IgD-negative memory B cell (primary cell): ENCODE measurements at regions not wholly inside any gene's neighbourhood (a gene's known extent, or its start where the extent isn't known, plus 50 kb on each side); places are given as distances from the start of the nearest gene placed in this dataset.
"Not testable (repeated sequence)": the region's sequence is repeated elsewhere in the genome, so short reads cannot be mapped to it uniquely, and the experiment has no call there.

Experiments
- H3K27ac Mint-ChIP-seq, 3 donors: one replicate each; pipeline ENCODE4 v1.8.0; 2020 to 2022; ENCODE audit warnings: mild to moderate bottlenecking in 3 of 3, mixed read lengths in 3 of 3, moderate library complexity in 1 of 3
- H3K27me3 Mint-ChIP-seq: one replicate; pipeline ENCODE4 v1.8.0; 2021; ENCODE audit warnings: mixed read lengths
- H3K36me3 Mint-ChIP-seq: one replicate; pipeline ENCODE4 v1.8.0; 2020; ENCODE audit warnings: mild to moderate bottlenecking, mixed read lengths
- H3K4me1 Mint-ChIP-seq, 3 donors: one replicate each; pipeline ENCODE4 v1.8.0; 2020 to 2022; ENCODE audit warnings: mixed read lengths in 3 of 3, mild to moderate bottlenecking in 1 of 3
- H3K4me3 Mint-ChIP-seq, 4 donors: one replicate each; pipeline ENCODE4 v1.8.0; 2020 to 2022; ENCODE audit warnings: mild to moderate bottlenecking in 4 of 4, mixed read lengths in 4 of 4, moderate library complexity in 3 of 4
- H3K9me3 Mint-ChIP-seq, 3 donors: one replicate each; pipeline ENCODE4 v1.8.0; 2020 to 2021; ENCODE audit warnings: mixed read lengths in 3 of 3, mild to moderate bottlenecking in 1 of 3

GRCh38 chr3:194262176-194262924 lies 88.8 kb downstream of the CPN2 start:
- Mint-ChIP-seq H3K4me3 (no peak overlapping the region), H3K9me3 (peaks cover 0 to 5% (median 0%) of the 10 kb centered on the region in 3 donors), H3K36me3 (no peaks in the 10 kb centered on the region), H3K27ac (no peak overlapping the region), H3K27me3 (peaks cover 7% of the 10 kb centered on the region), H3K4me1 (peaks cover 0 to 2% (median 2%) of the 10 kb centered on the region in 3 donors)

DNA sequence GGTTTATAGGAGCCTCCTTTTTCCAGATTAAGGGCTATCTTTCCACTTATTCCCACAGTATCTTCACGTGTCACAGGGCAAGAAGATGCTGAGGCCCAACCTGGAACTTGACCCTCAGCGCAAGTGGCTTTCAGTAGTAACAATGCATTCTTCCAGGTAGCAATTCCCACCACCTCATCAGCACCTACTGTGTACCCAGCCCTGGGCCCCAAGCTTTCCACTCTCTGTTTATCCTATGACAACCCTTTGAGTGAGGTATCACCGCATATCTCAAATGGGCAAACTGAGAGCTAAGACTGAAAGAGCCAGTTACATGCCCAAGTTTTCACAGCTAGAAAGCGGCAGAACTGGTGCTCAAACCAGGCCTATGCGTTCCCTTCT lies 88.2 kb downstream of the CPN2 start:
- no peak overlapping the region for H3K27ac Mint-ChIP-seq
- no peaks in the 10 kb centered on the region for H3K36me3 Mint-ChIP-seq
- H3K4me3 Mint-ChIP-seq, result no peak overlapping the region
- peaks cover 7% of the 10 kb centered on the region for H3K27me3 Mint-ChIP-seq
- peaks cover 0 to 5% (median 0%) of the 10 kb centered on the region in 3 donors for H3K9me3 Mint-ChIP-seq
- H3K4me1 Mint-ChIP-seq, result peaks cover 0 to 2% (median 2%) of the 10 kb centered on the region in 3 donors

DNA sequence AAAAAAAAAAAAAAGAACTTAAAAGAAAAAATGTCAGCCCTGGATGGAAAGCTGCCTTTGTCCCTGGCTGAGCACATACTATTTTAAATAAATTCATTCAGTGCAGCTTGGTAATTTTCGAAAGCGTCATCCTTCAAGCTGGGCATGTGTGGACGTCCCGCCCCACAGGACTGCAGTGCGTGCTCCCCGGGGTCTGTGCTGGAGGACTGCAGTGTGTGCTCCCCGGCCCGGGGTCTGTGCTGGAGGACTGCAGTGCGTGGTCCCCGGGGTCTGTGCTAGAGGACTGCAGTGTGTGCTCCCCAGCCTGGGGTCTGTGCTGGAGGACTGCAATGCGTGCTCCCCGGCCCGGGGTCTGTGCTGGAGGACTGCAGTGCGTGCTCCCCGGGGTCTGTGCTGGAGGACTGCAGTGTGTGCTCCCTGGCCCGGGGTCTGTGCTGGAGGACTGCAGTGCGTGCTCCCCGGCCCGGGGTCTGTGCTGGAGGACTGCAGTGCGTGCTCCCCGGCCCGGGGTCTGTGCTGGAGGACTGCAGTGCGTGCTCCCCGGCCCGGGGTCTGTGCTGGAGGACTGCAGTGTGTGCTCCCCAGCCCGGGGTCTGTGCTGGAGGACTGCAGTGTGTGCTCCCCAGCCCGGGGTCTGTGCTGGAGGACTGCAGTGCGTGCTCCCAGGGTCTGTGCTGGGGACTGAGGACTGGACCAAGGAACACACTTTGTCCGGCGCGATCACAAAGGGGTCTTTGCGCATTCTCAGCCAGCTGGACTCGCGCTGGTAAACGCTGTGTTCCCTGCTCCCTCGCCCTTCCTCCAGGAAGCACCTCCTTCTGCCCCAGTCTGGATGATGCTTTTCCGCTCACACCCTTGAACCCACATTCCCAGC lies 86.3 kb downstream of the CPN2 start:
- H3K4me1 Mint-ChIP-seq, H3K9me3 Mint-ChIP-seq, H3K4me3 Mint-ChIP-seq, H3K27ac Mint-ChIP-seq, H3K36me3 Mint-ChIP-seq: not testable (repeated sequence)
- H3K27me3 Mint-ChIP-seq, result peaks cover 13% of the 10 kb centered on the region

DNA sequence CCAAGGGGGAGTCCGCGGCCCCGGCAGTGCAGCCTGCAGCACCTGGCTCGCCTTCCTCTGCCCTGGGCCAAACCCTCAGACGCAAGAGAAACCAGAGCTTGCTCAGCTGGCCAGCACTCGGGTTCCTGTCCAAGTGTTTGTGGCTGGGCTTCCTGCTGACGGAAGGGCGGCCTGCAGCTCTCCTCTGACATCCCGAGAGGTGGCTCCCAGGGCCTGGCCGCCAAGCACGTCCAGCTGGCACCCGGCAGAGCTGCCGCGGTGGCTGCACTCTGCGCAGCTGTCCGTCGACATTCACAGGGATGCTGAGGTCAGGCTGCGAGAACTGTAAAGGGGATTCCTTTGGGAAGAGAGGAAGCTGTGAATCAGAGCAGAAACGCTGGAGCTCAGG lies 85.6 kb downstream of the CPN2 start:
- H3K36me3 Mint-ChIP-seq, result peaks cover under 1% of the 10 kb centered on the region
- H3K9me3 Mint-ChIP-seq, result no peaks in the 10 kb centered on the region
- peak overlapping the region in 1 of 4 donors; percentile 65 for H3K4me3 Mint-ChIP-seq
- H3K27ac Mint-ChIP-seq, result no peak overlapping the region
- peaks cover 16% of the 10 kb centered on the region for H3K27me3 Mint-ChIP-seq
- H3K4me1 Mint-ChIP-seq, result peaks cover 4 to 9% (median 7%) of the 10 kb centered on the region in 3 donors

GRCh38 chr3:194265996-194266964 lies 84.8 kb downstream of the CPN2 start:
- Mint-ChIP-seq H3K27ac (no peak overlapping the region), H3K36me3 (peaks cover 2% of the 10 kb centered on the region), H3K4me3 (no peak overlapping the region), H3K27me3 (peaks cover 20% of the 10 kb centered on the region), H3K4me1 (peaks cover 4 to 9% (median 9%) of the 10 kb centered on the region in 3 donors), H3K9me3 (no peaks in the 10 kb centered on the region)

DNA sequence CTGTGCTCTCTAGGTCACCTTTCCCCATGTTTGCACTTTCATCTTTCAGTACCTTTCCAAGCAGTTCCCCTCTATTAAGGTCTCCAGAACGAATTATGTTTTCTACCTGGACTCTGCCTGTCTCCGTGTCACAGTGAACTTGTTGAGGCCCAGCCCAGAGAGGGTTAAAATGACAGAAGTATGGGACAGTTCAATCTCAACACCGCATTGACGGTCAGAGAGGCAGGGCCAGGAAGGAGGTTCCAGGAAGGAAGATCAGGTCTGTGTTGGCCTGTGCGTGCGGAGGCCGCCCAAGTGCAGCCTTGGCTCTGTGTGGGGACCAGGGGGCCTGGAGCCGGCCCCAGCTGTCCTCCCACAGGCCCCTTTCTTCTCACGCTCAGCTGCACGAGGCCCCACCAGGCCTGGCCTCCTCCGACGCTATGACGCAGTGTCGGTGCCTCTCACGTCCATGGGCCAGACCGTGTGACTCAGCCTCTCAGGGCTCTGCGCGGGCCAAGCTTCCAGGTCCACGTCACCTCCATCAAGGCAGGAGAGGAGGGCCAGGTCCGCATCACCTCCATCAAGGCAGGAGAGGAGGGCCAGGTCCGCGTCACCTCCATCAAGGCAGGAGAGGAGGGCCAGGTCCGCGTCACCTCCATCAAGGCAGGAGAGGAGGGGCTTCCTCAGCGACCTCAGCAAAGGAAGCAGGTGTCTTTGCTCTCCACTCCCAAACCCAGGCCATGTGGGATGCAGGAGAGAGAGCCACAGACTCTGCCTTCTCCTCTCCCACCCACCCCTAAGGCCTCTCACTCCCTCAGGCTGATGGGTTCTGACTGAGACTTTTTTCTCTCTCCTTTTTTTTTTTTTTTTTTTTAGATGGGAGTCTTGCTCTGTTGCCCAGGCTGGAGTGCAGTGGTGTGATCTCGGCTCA lies 83.1 kb downstream of the CPN2 start:
- Mint-ChIP-seq H3K36me3 (peaks cover 2% of the 10 kb centered on the region), H3K9me3 (no peaks in the 10 kb centered on the region), H3K27ac (no peak overlapping the region), H3K27me3 (peaks cover 22% of the 10 kb centered on the region), H3K4me3 (no peak overlapping the region), H3K4me1 (peaks cover 4 to 9% (median 8%) of the 10 kb centered on the region in 3 donors)

- peaks cover 4 to 9% (median 8%) of the 10 kb centered on the region in 3 donors for H3K4me1 Mint-ChIP-seq
- H3K27ac Mint-ChIP-seq, result no peak overlapping the region
- H3K4me3 Mint-ChIP-seq, result peak overlapping the region in 1 of 4 donors; percentile 64
- peaks cover 2% of the 10 kb centered on the region for H3K36me3 Mint-ChIP-seq
- H3K9me3 Mint-ChIP-seq, result no peaks in the 10 kb centered on the region
- peaks cover 22% of the 10 kb centered on the region for H3K27me3 Mint-ChIP-seq
These were observed 82.2 kb downstream of the CPN2 start for GRCh38 chr3:194268654-194269512.

DNA sequence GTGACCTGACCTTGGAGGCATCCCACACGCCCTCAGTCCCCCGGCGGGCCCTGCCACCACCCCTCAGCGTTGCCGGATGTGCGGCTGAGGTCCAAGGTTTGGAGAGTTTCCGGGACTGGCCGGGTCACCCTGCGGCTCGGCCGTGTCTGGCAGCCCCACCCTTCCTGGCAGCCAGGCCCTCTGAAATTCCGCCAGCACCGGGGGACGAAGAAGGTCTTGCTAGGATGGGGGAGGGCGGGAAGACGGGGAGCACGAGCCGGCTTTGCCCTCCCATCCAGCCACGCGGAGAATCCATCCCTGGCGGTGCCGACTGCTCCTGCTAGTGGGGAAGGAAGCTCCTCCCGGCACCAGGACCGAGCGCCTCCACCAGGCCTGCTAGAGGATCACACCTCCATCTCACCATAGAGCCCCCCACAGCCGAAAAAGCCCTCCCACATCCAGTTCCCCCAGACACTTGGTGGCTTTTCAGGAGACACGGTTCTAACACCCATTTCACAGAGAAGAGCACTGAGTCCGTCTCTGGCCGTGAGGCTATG lies 81.5 kb downstream of the CPN2 start:
- no peak overlapping the region for H3K4me3 Mint-ChIP-seq

DNA sequence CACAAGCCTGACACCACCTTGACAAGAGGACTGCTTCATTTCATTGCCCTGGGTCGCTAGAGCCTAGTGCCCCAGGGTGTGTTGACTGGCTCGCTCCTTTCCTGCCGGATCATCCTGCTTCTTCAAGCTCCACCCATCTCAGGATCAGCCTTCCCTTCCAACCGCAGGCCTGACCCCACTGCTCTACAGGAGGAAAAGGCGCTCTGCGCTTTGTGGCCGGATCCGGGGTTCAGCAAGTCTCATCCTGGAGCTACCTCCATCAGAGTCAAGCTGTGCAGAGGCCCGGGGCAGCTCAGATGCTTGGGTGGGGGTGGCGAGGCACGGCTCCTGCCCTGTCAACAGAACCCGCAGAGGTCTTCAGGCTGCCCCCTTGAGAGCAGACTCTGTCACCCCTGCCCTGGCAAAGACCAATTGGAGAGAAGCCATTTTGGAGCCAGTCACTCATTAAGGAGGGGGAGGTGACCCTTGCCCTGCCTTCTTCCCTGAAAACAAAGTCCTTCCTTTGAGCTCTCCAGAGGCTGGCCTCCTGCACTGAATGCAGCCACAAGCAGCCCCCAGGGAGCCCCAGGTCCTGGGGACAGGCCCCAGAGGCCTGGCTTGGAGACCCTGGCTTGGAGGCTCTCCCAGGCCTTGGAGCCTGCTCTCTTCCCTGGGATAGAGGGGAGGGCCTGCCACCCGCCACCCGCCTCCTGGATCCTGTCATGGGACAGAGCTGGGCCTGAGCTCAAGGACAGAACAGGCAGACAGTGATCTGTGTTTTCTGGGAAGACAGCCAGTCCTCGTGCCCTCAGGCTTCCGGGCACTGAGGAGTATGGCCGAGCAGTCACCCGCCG lies 80.3 kb downstream of the CPN2 start:
- Mint-ChIP-seq H3K4me3 (peak overlapping the region in 1 of 4 donors; percentile 73), H3K27ac (no peak overlapping the region)

More for the DNA sequence above, 81.5 kb downstream of the CPN2 start:
- Mint-ChIP-seq H3K36me3 (peaks cover 2% of the 10 kb centered on the region), H3K9me3 (no peaks in the 10 kb centered on the region), H3K4me1 (peaks cover 4 to 12% (median 8%) of the 10 kb centered on the region in 3 donors), H3K27ac (no peak overlapping the region), H3K27me3 (peaks cover 22% of the 10 kb centered on the region)

GRCh38 chr3:194271460-194272035 lies 79.6 kb downstream of the CPN2 start:
- Mint-ChIP-seq H3K9me3 (no peaks in the 10 kb centered on the region), H3K4me1 (peaks cover 8 to 10% (median 9%) of the 10 kb centered on the region in 3 donors), H3K4me3 (no peak overlapping the region), H3K27me3 (peaks cover 18% of the 10 kb centered on the region), H3K27ac (no peak overlapping the region), H3K36me3 (peaks cover 2% of the 10 kb centered on the region)

More for the DNA sequence above, 80.3 kb downstream of the CPN2 start:
- Mint-ChIP-seq H3K36me3 (peaks cover 2% of the 10 kb centered on the region), H3K27me3 (peaks cover 23% of the 10 kb centered on the region), H3K4me1 (peaks cover 8 to 10% (median 9%) of the 10 kb centered on the region in 3 donors), H3K9me3 (no peaks in the 10 kb centered on the region)

GRCh38 chr3:194272221-194272620 lies 78.9 kb downstream of the CPN2 start:
- peaks cover 2% of the 10 kb centered on the region for H3K36me3 Mint-ChIP-seq
- H3K27me3 Mint-ChIP-seq, result peaks cover 18% of the 10 kb centered on the region
- no peak overlapping the region for H3K4me3 Mint-ChIP-seq
- H3K9me3 Mint-ChIP-seq, result no peaks in the 10 kb centered on the region
- peaks cover 8 to 10% (median 9%) of the 10 kb centered on the region in 3 donors for H3K4me1 Mint-ChIP-seq
- no peak overlapping the region for H3K27ac Mint-ChIP-seq
